ENCODE measurements at regions not wholly inside any gene's neighbourhood (a gene's known extent, or its start where the extent isn't known, plus 50 kb on each side); places are given as distances from the start of the nearest gene placed in this dataset.

GRCh38 chr2:139864821-139865302 is 1084.7 kb upstream of the NXPH2 start:
- TF ChIP-seq CTCF (IDR thresholded peaks at IDR 0.05; ENCODE audit: low read depth, low read length) (no peak), EZH2phosphoT487 (IDR thresholded peaks at IDR 0.05; ENCODE audit: low read depth) (no peak)

Data from OCI-LY3 (cell line).